ENCODE measurements at regions not wholly inside any gene's neighbourhood (a gene's known extent, or its start where the extent isn't known, plus 50 kb on each side); places are given as distances from the start of the nearest gene placed in this dataset.
"Not testable (repeated sequence)": the region's sequence is repeated elsewhere in the genome, so short reads cannot be mapped to it uniquely, and the experiment has no call there.

DNA sequence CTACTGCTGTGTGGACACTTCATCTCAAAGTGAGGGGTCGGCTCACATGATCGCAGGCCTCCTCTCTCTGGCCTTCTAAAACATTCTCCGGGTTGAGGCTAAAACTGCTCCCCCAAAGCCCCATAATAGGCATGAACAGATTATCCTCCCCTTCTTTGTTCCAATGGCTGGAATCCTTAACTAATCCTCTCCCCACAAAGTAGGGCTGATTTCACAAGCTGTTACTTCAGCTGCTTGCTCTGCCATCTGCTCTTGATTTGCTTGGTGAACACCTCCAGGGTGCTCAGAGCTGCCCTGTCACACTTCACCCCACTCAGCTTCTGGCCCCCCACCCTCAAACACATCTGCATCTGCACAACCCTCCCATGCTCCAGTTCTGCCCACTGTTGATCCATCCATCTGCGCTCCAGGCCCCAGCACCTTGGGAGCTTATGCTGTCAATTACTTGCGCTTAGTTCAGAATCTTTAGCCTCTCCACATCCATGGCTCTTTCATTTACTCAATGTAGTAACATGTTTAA lies 173.1 kb upstream of the API5 start:
- DNase-seq (ENCODE audit: extremely low spot score): no peak
- 97% methylated on average over 5 of the region's 5 CpGs for WGBS
- Histone ChIP-seq H3K27me3 (no peaks in the 10 kb centered on the region), H3K4me1 (no peaks in the 10 kb centered on the region), H3K9me3 (peaks cover 0 to 12% (median 5%) of the 10 kb centered on the region in 4 donors), H3K4me3 (no peak overlapping the region), H3K27ac (replicated peaks in 1 of 4) (no peak overlapping the region), H3K36me3 (no peaks in the 10 kb centered on the region)
- TF ChIP-seq POLR2A (IDR thresholded peaks at IDR 0.05; ENCODE audit: low read depth) (no peak), POLR2AphosphoS5 (IDR thresholded peaks at IDR 0.05) (no peak), EP300 (IDR thresholded peaks at IDR 0.05) (no peak)
- intact Hi-C loops (cut with DNase I): no loop called here

DNA sequence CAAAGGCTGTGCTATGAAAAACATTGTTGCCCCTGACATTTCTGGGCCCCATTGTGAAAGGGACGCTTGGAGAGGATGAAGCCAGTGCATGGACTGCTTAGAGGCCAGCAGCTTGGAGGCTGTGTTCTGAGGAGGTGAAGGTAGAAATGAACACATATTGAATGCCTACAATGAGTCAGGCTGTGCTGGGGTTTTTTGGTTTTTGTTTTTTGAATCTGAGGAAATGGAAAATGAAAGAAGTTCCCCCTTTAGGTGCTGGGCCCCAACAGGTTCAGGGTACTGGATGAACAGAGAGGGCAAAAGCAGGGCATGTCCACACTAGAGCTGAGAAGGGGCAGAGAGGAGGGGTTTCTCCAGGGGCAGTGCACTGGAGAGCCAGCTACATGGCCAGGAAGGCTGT lies 166.1 kb upstream of the API5 start:
- 50% methylated on average over 1 of the region's 1 CpG for WGBS
- Histone ChIP-seq H3K9me3 (peaks cover 0 to 12% (median 5%) of the 10 kb centered on the region in 4 donors), H3K36me3 (no peaks in the 10 kb centered on the region), H3K4me3 (no peak overlapping the region), H3K4me1 (no peaks in the 10 kb centered on the region), H3K27me3 (no peaks in the 10 kb centered on the region), H3K27ac (replicated peaks in 1 of 4) (no peak overlapping the region)
- intact Hi-C loops (cut with DNase I): no loop called here
- TF ChIP-seq POLR2AphosphoS5 (IDR thresholded peaks at IDR 0.05): no peak
- TF ChIP-seq POLR2A (IDR thresholded peaks at IDR 0.05; ENCODE audit: low read depth): no peak
- DNase-seq (ENCODE audit: extremely low spot score): no peak

DNA sequence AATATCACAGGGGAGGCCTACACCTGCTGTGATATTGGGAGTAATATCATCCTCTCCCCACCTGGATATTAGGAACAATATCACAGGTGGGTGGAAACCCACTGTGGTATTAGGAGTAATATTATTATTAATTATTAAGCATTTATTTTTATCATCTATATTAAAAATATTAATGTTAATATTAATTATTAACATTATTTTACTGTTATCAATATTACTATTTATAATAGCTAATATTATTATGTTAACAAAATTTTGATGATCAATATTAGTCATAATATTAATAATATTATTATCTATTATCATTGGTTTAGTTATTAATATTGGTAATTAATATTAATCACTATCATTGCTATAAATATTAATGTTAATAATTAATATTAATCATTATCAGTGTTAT lies 161.1 kb upstream of the API5 start:
- intact Hi-C loops (cut with DNase I): no loop called here
- H3K9me3 ChIP-seq: no peaks in the 10 kb centered on the region
- TF ChIP-seq CTCF (IDR thresholded peaks at IDR 0.05): no peak
- no peak for TF ChIP-seq POLR2AphosphoS5 (IDR thresholded peaks at IDR 0.05)
- no peak for TF ChIP-seq POLR2A (IDR thresholded peaks at IDR 0.05; ENCODE audit: low read depth)
- no peak for TF ChIP-seq EP300 (IDR thresholded peaks at IDR 0.05)

GRCh38 chr11:43164831-43165230 lies 147.0 kb upstream of the API5 start:
- no peaks in the 10 kb centered on the region for H3K4me1 ChIP-seq
- WGBS: 50% methylated on average over 2 of the region's 2 CpGs
- TF ChIP-seq POLR2AphosphoS5 (IDR thresholded peaks at IDR 0.05) (no peak), EP300 (IDR thresholded peaks at IDR 0.05) (no peak), POLR2A (IDR thresholded peaks at IDR 0.05; ENCODE audit: low read depth) (no peak), CTCF (IDR thresholded peaks at IDR 0.05) (no peak)
- no peaks in the 10 kb centered on the region for H3K9me3 ChIP-seq
- no peaks in the 10 kb centered on the region for H3K27me3 ChIP-seq
- DNase-seq (ENCODE audit: extremely low spot score): no peak
- H3K4me3 ChIP-seq: no peak overlapping the region
- intact Hi-C loops (cut with DNase I): no loop called here
- H3K36me3 ChIP-seq: no peaks in the 10 kb centered on the region
- H3K27ac ChIP-seq (replicated peaks in 1 of 4): no peak overlapping the region

More for the DNA sequence above, 161.1 kb upstream of the API5 start:
- Histone ChIP-seq H3K4me1 (no peaks in the 10 kb centered on the region), H3K27me3 (peaks cover 0 to 12% (median 0%) of the 10 kb centered on the region in 4 donors), H3K36me3 (no peaks in the 10 kb centered on the region), H3K4me3 (no peak overlapping the region), H3K27ac (replicated peaks in 1 of 4) (no peak overlapping the region)
- no peak for DNase-seq (ENCODE audit: extremely low spot score)

DNA sequence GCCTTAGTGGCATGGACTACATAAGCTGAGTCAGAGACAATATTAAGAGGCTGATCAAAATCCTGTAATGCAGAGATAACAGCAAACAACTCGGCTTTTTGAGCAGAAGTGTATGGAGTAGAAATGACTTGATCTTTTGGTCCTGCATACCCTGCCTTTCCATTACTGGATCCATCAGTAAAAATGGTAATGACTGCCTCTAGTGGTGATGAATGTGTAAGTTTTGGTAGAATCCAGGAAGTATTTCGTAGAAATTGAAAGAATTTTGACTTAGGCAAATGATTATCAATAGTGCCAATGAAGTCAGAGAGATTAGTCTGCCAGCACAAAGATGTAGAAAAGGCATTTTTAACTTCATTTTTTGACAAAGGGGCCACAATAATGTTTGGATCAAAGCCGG lies 146.4 kb upstream of the API5 start:
- intact Hi-C loops (cut with DNase I); H3K27ac ChIP-seq (replicated peaks in 1 of 4): not testable (repeated sequence)

DNA sequence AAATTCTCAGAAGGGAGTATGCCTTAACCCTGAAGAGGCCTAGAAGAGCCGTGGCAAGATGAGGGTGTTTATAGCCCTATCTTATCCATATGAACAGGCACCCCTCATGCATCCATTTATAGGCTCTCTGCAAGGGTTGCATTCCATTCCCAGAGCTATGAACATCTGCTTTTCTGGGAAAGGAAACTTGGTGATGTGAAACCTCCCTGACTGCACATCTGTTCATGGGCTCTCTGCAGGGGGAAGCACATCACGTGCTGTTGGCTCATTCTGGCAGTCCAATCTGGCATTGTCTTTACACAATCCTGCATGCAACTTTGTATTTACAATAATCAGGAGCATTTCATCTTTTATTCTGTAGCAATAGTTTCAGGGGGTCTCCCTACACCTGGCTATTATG lies 143.6 kb upstream of the API5 start:
- H3K27me3 ChIP-seq; H3K4me1 ChIP-seq; DNase-seq (ENCODE audit: extremely low spot score); H3K36me3 ChIP-seq; intact Hi-C loops (cut with DNase I); H3K27ac ChIP-seq (replicated peaks in 1 of 4); H3K9me3 ChIP-seq; H3K4me3 ChIP-seq: not testable (repeated sequence)
- WGBS: 88% methylated on average over 2 of the region's 2 CpGs

More for the DNA sequence above, 146.4 kb upstream of the API5 start:
- not testable (repeated sequence) for H3K4me1 ChIP-seq; H3K9me3 ChIP-seq; H3K27me3 ChIP-seq; H3K4me3 ChIP-seq; H3K36me3 ChIP-seq; DNase-seq (ENCODE audit: extremely low spot score)
- 73% methylated on average over 3 of the region's 3 CpGs for WGBS

- DNase-seq (ENCODE audit: extremely low spot score): peak; percentile 60
- no peaks in the 10 kb centered on the region for H3K4me1 ChIP-seq
- H3K9me3 ChIP-seq: no peaks in the 10 kb centered on the region
- H3K27ac ChIP-seq (replicated peaks in 1 of 4): no peak overlapping the region
- intact Hi-C loops (cut with DNase I): no loop called here
- no peak for TF ChIP-seq CTCF (IDR thresholded peaks at IDR 0.05)
- no peak for TF ChIP-seq POLR2AphosphoS5 (IDR thresholded peaks at IDR 0.05)
- no peaks in the 10 kb centered on the region for H3K27me3 ChIP-seq
- H3K36me3 ChIP-seq: no peaks in the 10 kb centered on the region
- H3K4me3 ChIP-seq: no peak overlapping the region
- 76% methylated on average over 2 of the region's 2 CpGs for WGBS
Observed at GRCh38 chr11:43172477-43172876, 139.3 kb upstream of the API5 start.

Measured in esophagus muscularis mucosa (tissue), 4 donors.